ENCODE measurements at regions not wholly inside any gene's neighbourhood (a gene's known extent, or its start where the extent isn't known, plus 50 kb on each side); places are given as distances from the start of the nearest gene placed in this dataset.

GRCh38 chr2:217742276-217742675 is 260.5 kb downstream of the TNS1 start:
- no peak for DNase-seq
- TF ChIP-seq POLR2A (IDR thresholded peaks at IDR 0.05), result no peak
- no peak for TF ChIP-seq CTCF (IDR thresholded peaks at IDR 0.05)
- Histone ChIP-seq H3K36me3 (no peaks in the 10 kb centered on the region), H3K4me3 (no peak overlapping the region), H3K27me3 (no peaks in the 10 kb centered on the region), H3K9me3 (no peaks in the 10 kb centered on the region), H3K4me1 (no peaks in the 10 kb centered on the region), H3K27ac (no peak overlapping the region)
- intact Hi-C loops (cut with DNase I; ENCODE audit: low total_unique reads), result no loop called here

GRCh38 chr2:217741381-217741955 is 261.3 kb downstream of the TNS1 start:
- Histone ChIP-seq H3K27ac (peak overlapping the region; percentile 37 to 46), H3K36me3 (no peaks in the 10 kb centered on the region), H3K4me1 (no peaks in the 10 kb centered on the region), H3K4me3 (no peak overlapping the region), H3K9me3 (no peaks in the 10 kb centered on the region), H3K27me3 (no peaks in the 10 kb centered on the region)
- intact Hi-C loops (cut with DNase I; ENCODE audit: low total_unique reads), result no loop called here
- TF ChIP-seq CTCF (IDR thresholded peaks at IDR 0.05), result no peak
- no peak for TF ChIP-seq POLR2A (IDR thresholded peaks at IDR 0.05)
- DNase-seq, result no peak

- TF ChIP-seq CTCF (IDR thresholded peaks at IDR 0.05), result no peak
- no peak for TF ChIP-seq POLR2A (IDR thresholded peaks at IDR 0.05)
- H3K27ac ChIP-seq, result peak overlapping the region; percentile 37 to 46
- intact Hi-C loops (cut with DNase I; ENCODE audit: low total_unique reads), result no loop called here
Measured at GRCh38 chr2:217740756-217741155, 262.0 kb downstream of the TNS1 start.

GRCh38 chr2:217740178-217740577 is 262.6 kb downstream of the TNS1 start:
- Histone ChIP-seq H3K9me3 (no peaks in the 10 kb centered on the region), H3K27ac (peak overlapping the region; percentile 13 to 37), H3K4me3 (no peak overlapping the region), H3K4me1 (no peaks in the 10 kb centered on the region), H3K36me3 (no peaks in the 10 kb centered on the region), H3K27me3 (no peaks in the 10 kb centered on the region)
- intact Hi-C loops (cut with DNase I; ENCODE audit: low total_unique reads), result no loop called here
- DNase-seq, result no peak
- TF ChIP-seq POLR2A (IDR thresholded peaks at IDR 0.05) (no peak), CTCF (IDR thresholded peaks at IDR 0.05) (no peak)

More at GRCh38 chr2:217740756-217741155, 262.0 kb downstream of the TNS1 start:
- Histone ChIP-seq H3K36me3 (no peaks in the 10 kb centered on the region), H3K9me3 (no peaks in the 10 kb centered on the region), H3K27me3 (no peaks in the 10 kb centered on the region), H3K4me1 (no peaks in the 10 kb centered on the region), H3K4me3 (no peak overlapping the region)
- DNase-seq, result no peak

GRCh38 chr2:217739741-217740140 is 263.1 kb downstream of the TNS1 start:
- intact Hi-C loops (cut with DNase I; ENCODE audit: low total_unique reads), result no loop called here
- DNase-seq, result no peak
- no peak overlapping the region for H3K4me3 ChIP-seq
- no peaks in the 10 kb centered on the region for H3K9me3 ChIP-seq
- H3K4me1 ChIP-seq, result no peaks in the 10 kb centered on the region
- H3K36me3 ChIP-seq, result no peaks in the 10 kb centered on the region
- no peaks in the 10 kb centered on the region for H3K27me3 ChIP-seq
- TF ChIP-seq POLR2A (IDR thresholded peaks at IDR 0.05), result no peak
- no peak for TF ChIP-seq CTCF (IDR thresholded peaks at IDR 0.05)
- peak overlapping the region in 1 of 2 donors; percentile 13 for H3K27ac ChIP-seq

All from uterus (tissue), 3 donors.